ENCODE measurements at regions not wholly inside any gene's neighbourhood (a gene's known extent, or its start where the extent isn't known, plus 50 kb on each side); places are given as distances from the start of the nearest gene placed in this dataset.

- TF ChIP-seq FOXA1 (IDR thresholded peaks at IDR 0.05) (no peak), HDGF (IDR thresholded peaks at IDR 0.05; ENCODE audit: borderline replicate concordance) (no peak), L3MBTL2 (conservative IDR thresholded peaks at IDR 0.05) (no peak), ELF4 (IDR thresholded peaks at IDR 0.05) (no peak), SP1 (IDR thresholded peaks at IDR 0.05) (no peak)
- POLR2A ChIA-PET: no interaction called here
These were observed 181.4 kb upstream of the SHH start for GRCh38 chr7:155993420-155994278.

GRCh38 chr7:155992974-155993373 is 180.7 kb upstream of the SHH start:
- TF ChIP-seq FOXK2 (IDR thresholded peaks at IDR 0.05): no peak
- TF ChIP-seq SUZ12 (IDR thresholded peaks at IDR 0.05): no peak
- no peak for TF ChIP-seq CTBP1 (IDR thresholded peaks at IDR 0.05; ENCODE audit: borderline replicate concordance)
- TF ChIP-seq PKNOX1 (IDR thresholded peaks at IDR 0.05): no peak
- no peak for TF ChIP-seq FOXA1 (IDR thresholded peaks at IDR 0.05)
- no peak for TF ChIP-seq NFRKB (IDR thresholded peaks at IDR 0.05)
- no peak for TF ChIP-seq BHLHE40 (IDR thresholded peaks at IDR 0.05; ENCODE audit: borderline replicate concordance)
- no peak for TF ChIP-seq FOXM1 (IDR thresholded peaks at IDR 0.05; ENCODE audit: borderline replicate concordance)
- TF ChIP-seq ELF4 (IDR thresholded peaks at IDR 0.05): no peak
- TF ChIP-seq SP1 (IDR thresholded peaks at IDR 0.05): no peak
- no peak for TF ChIP-seq HDGF (IDR thresholded peaks at IDR 0.05; ENCODE audit: borderline replicate concordance)
- TF ChIP-seq LEF1 (IDR thresholded peaks at IDR 0.05; ENCODE audit: borderline replicate concordance): no peak
- no peak for TF ChIP-seq ZNF384 (IDR thresholded peaks at IDR 0.05)
- no peak for TF ChIP-seq L3MBTL2 (conservative IDR thresholded peaks at IDR 0.05)
- no peak for TF ChIP-seq TARDBP (IDR thresholded peaks at IDR 0.05)
- no peak for TF ChIP-seq ARNT (IDR thresholded peaks at IDR 0.05)
- CTCF ChIA-PET: no interaction called here
- POLR2A ChIA-PET: no interaction called here

More at GRCh38 chr7:155993420-155994278, 181.4 kb upstream of the SHH start:
- CTCF ChIA-PET: no interaction called here
- DNase-seq (ENCODE audit: extremely low spot score): no peak

GRCh38 chr7:155992538-155992937 is 180.3 kb upstream of the SHH start:
- ChIA-PET POLR2A (no interaction called here), CTCF (no interaction called here)
- no peak for TF ChIP-seq ELF4 (IDR thresholded peaks at IDR 0.05)
- TF ChIP-seq ARNT (IDR thresholded peaks at IDR 0.05): no peak
- no peak for TF ChIP-seq SP1 (IDR thresholded peaks at IDR 0.05)
- TF ChIP-seq FOXA1 (IDR thresholded peaks at IDR 0.05): no peak
- no peak for TF ChIP-seq LEF1 (IDR thresholded peaks at IDR 0.05; ENCODE audit: borderline replicate concordance)
- no peak for TF ChIP-seq ZNF384 (IDR thresholded peaks at IDR 0.05)
- no peak for TF ChIP-seq CTBP1 (IDR thresholded peaks at IDR 0.05; ENCODE audit: borderline replicate concordance)
- no peak for TF ChIP-seq FOXK2 (IDR thresholded peaks at IDR 0.05)
- no peak for TF ChIP-seq NFRKB (IDR thresholded peaks at IDR 0.05)
- no peak for TF ChIP-seq BHLHE40 (IDR thresholded peaks at IDR 0.05; ENCODE audit: borderline replicate concordance)
- TF ChIP-seq SUZ12 (IDR thresholded peaks at IDR 0.05): no peak
- TF ChIP-seq PKNOX1 (IDR thresholded peaks at IDR 0.05): no peak
- TF ChIP-seq FOXM1 (IDR thresholded peaks at IDR 0.05; ENCODE audit: borderline replicate concordance): no peak
- TF ChIP-seq TARDBP (IDR thresholded peaks at IDR 0.05): no peak
- no peak for TF ChIP-seq L3MBTL2 (conservative IDR thresholded peaks at IDR 0.05)
- TF ChIP-seq HDGF (IDR thresholded peaks at IDR 0.05; ENCODE audit: borderline replicate concordance): no peak
- no peak for DNase-seq (ENCODE audit: extremely low spot score)

More at GRCh38 chr7:155992974-155993373, 180.7 kb upstream of the SHH start:
- no peak for DNase-seq (ENCODE audit: extremely low spot score)

- TF ChIP-seq ARNT (IDR thresholded peaks at IDR 0.05): no peak
- no peak for TF ChIP-seq LEF1 (IDR thresholded peaks at IDR 0.05; ENCODE audit: borderline replicate concordance)
- TF ChIP-seq BHLHE40 (IDR thresholded peaks at IDR 0.05; ENCODE audit: borderline replicate concordance): no peak
- TF ChIP-seq ZNF384 (IDR thresholded peaks at IDR 0.05): no peak
- no peak for TF ChIP-seq FOXM1 (IDR thresholded peaks at IDR 0.05; ENCODE audit: borderline replicate concordance)
- no peak for TF ChIP-seq HDGF (IDR thresholded peaks at IDR 0.05; ENCODE audit: borderline replicate concordance)
- TF ChIP-seq SP1 (IDR thresholded peaks at IDR 0.05): no peak
- TF ChIP-seq ELF4 (IDR thresholded peaks at IDR 0.05): no peak
- CTCF ChIA-PET: no interaction called here
- POLR2A ChIA-PET: no interaction called here
- no peak for DNase-seq (ENCODE audit: extremely low spot score)
These were observed 179.8 kb upstream of the SHH start for GRCh38 chr7:155992107-155992506.

GRCh38 chr7:155991470-155991869 is 179.2 kb upstream of the SHH start:
- CTCF ChIA-PET: no interaction called here
- POLR2A ChIA-PET: no interaction called here
- no peak for TF ChIP-seq BHLHE40 (IDR thresholded peaks at IDR 0.05; ENCODE audit: borderline replicate concordance)
- TF ChIP-seq SP1 (IDR thresholded peaks at IDR 0.05): no peak
- no peak for TF ChIP-seq FOXA1 (IDR thresholded peaks at IDR 0.05)
- no peak for TF ChIP-seq NFRKB (IDR thresholded peaks at IDR 0.05)
- no peak for TF ChIP-seq CTBP1 (IDR thresholded peaks at IDR 0.05; ENCODE audit: borderline replicate concordance)
- TF ChIP-seq LEF1 (IDR thresholded peaks at IDR 0.05; ENCODE audit: borderline replicate concordance): no peak
- no peak for TF ChIP-seq FOXK2 (IDR thresholded peaks at IDR 0.05)
- DNase-seq (ENCODE audit: extremely low spot score): no peak

- TF ChIP-seq HDGF (IDR thresholded peaks at IDR 0.05; ENCODE audit: borderline replicate concordance): no peak
- no peak for TF ChIP-seq L3MBTL2 (conservative IDR thresholded peaks at IDR 0.05)
- no peak for DNase-seq (ENCODE audit: extremely low spot score)
- ChIA-PET CTCF (no interaction called here), POLR2A (no interaction called here)
These were observed 176.2 kb upstream of the SHH start for GRCh38 chr7:155988416-155988815.

GRCh38 chr7:155987681-155988235 is 175.5 kb upstream of the SHH start:
- DNase-seq (ENCODE audit: extremely low spot score): no peak
- ChIA-PET CTCF (interaction anchor here (0.7 kb wide), 1 partner anchor 116 kb away, joined by 3 read pairs; no protein-coding TSS in a partner anchor), POLR2A (no interaction called here)
- TF ChIP-seq FOXM1 (IDR thresholded peaks at IDR 0.05; ENCODE audit: borderline replicate concordance): no peak
- no peak for TF ChIP-seq L3MBTL2 (conservative IDR thresholded peaks at IDR 0.05)
- no peak for TF ChIP-seq SP1 (IDR thresholded peaks at IDR 0.05)
- no peak for TF ChIP-seq NFRKB (IDR thresholded peaks at IDR 0.05)
- no peak for TF ChIP-seq ZNF384 (IDR thresholded peaks at IDR 0.05)
- TF ChIP-seq LEF1 (IDR thresholded peaks at IDR 0.05; ENCODE audit: borderline replicate concordance): no peak
- no peak for TF ChIP-seq ARNT (IDR thresholded peaks at IDR 0.05)
- TF ChIP-seq ELF4 (IDR thresholded peaks at IDR 0.05): no peak
- TF ChIP-seq CTBP1 (IDR thresholded peaks at IDR 0.05; ENCODE audit: borderline replicate concordance): no peak
- no peak for TF ChIP-seq FOXK2 (IDR thresholded peaks at IDR 0.05)
- TF ChIP-seq HDGF (IDR thresholded peaks at IDR 0.05; ENCODE audit: borderline replicate concordance): no peak
- no peak for TF ChIP-seq SUZ12 (IDR thresholded peaks at IDR 0.05)
- no peak for TF ChIP-seq TARDBP (IDR thresholded peaks at IDR 0.05)
